Endothelial cell of umbilical vein (primary cell): ENCODE measurements at regions not wholly inside any gene's neighbourhood (a gene's known extent, or its start where the extent isn't known, plus 50 kb on each side); places are given as distances from the start of the nearest gene placed in this dataset.

Experiments
- BruUV-seq: library from RNA; stranded (reverse); fragments of 400-500 nt; replicated peaks from 2 replicates; lab custom pipeline; 2021; lab: Mats Ljungman, UMichigan
- CTCF ChIA-PET: fragments of 300-600, 350-600 bp; sonication (Branson Sonifier 250); formaldehyde crosslinking; loops from one replicate; lab custom pipeline; 2021; ENCODE audit warnings: antibody characterized with exemption, inconsistent platforms; lab: Charles Lee
- POLR2A ChIA-PET: fragments of 300-600, 350-600 bp; sonication (Branson Sonifier 250); formaldehyde crosslinking; loops from one replicate; lab custom pipeline; 2021; ENCODE audit warnings: antibody characterized with exemption, inconsistent platforms; lab: Charles Lee
- DNase-seq: peaks from one replicate; pipeline ENCODE4 v3.0.0-alpha.2; 2011; ENCODE audit warnings: low read depth, low spot score
- FAIRE-seq: peaks from 2 replicates; lab custom pipeline; 2011; peaks lifted over from hg19 to GRCh38; lab: Jason Lieb, UNC
- H2AFZ ChIP-seq: 2 replicates; pipeline ENCODE4 v1.6.0; 2012; ENCODE audit warnings: low read depth, low read length, control low read depth, inconsistent platforms
- H3K27ac ChIP-seq: 2 replicates; pipeline ENCODE4 v1.5.1; 2011; ENCODE audit warnings: low read depth, mild to moderate bottlenecking, control low read depth, low read length, moderate library complexity; ENCODE audit not compliant: insufficient read depth
- H3K27me3 ChIP-seq, 2 experiments: 2 replicates each; pipeline versions ENCODE4 v1.6.0 to v1.6.1; 2011; ENCODE audit warnings: low read length in 2 of 2, mixed read lengths in 1 of 2; ENCODE audit not compliant: control insufficient read depth in 2 of 2, insufficient read depth in 2 of 2
- H3K36me3 ChIP-seq, 2 experiments: 2 replicates in 1 of 2; 3 replicates in 1 of 2; pipeline ENCODE4 v1.5.1; 2011; ENCODE audit warnings: low read length in 2 of 2, mild to moderate bottlenecking in 1 of 2, moderate library complexity in 1 of 2; ENCODE audit not compliant: control insufficient read depth in 2 of 2, insufficient read depth in 2 of 2; ENCODE audit errors: extremely low read depth in 1 of 2
- H3K4me1 ChIP-seq: 3 replicates; pipeline ENCODE4 v1.5.1; 2011; ENCODE audit warnings: mild to moderate bottlenecking, low read length; ENCODE audit not compliant: control insufficient read depth, insufficient read depth; ENCODE audit errors: extremely low read depth
- H3K4me2 ChIP-seq: 2 replicates; pipeline ENCODE4 v1.6.1; 2011; ENCODE audit warnings: low read length, control low read depth, mixed read lengths; ENCODE audit not compliant: insufficient read depth
- H3K4me3 ChIP-seq, 3 experiments: fragments of 200-600 bp in 1 of 3; sonication (generic), shearing (Covaris generic) in 1 of 3; replicated peaks in 1 of 3; 2 replicates each; pipeline ENCODE4 v1.5.1; 2011 to 2016; ENCODE audit warnings: control low read depth in 3 of 3, low read length in 3 of 3, mild to moderate bottlenecking in 2 of 3, inconsistent platforms in 1 of 3, low read depth in 1 of 3, moderate library complexity in 1 of 3; ENCODE audit not compliant: insufficient read depth in 1 of 3
- H3K79me2 ChIP-seq: 2 replicates; pipeline ENCODE4 v1.6.0; 2012; ENCODE audit warnings: low read length, inconsistent platforms; ENCODE audit not compliant: control insufficient read depth, insufficient read depth
- H3K9ac ChIP-seq: replicated peaks from 2 replicates; pipeline ENCODE3; 2011; ENCODE audit warnings: low read length, control low read depth; ENCODE audit not compliant: insufficient read depth; ENCODE audit errors: extremely low read depth
- H3K9me1 ChIP-seq: replicated peaks from 3 replicates; pipeline ENCODE4 v1.6.0; 2011; ENCODE audit warnings: mild to moderate bottlenecking, low read length; ENCODE audit not compliant: control insufficient read depth, insufficient read depth; ENCODE audit errors: extremely low read depth
- H3K9me3 ChIP-seq: replicated peaks from 2 replicates; pipeline ENCODE4 v1.5.1; 2012; ENCODE audit warnings: low read length, inconsistent platforms; ENCODE audit not compliant: control insufficient read depth, insufficient read depth
- H4K20me1 ChIP-seq: replicated peaks from 2 replicates; pipeline ENCODE3; 2011; ENCODE audit warnings: mild to moderate bottlenecking, low read length; ENCODE audit not compliant: control insufficient read depth, insufficient read depth; ENCODE audit errors: extremely low read depth
- CTCF ChIP-seq, 2 donors: IDR thresholded peaks; 1 replicate in 1 of 2; 2 replicates in 1 of 2; pipeline ENCODE4 v1.5.1; 2011; ENCODE audit warnings: low read length in 2 of 2, mild to moderate bottlenecking in 2 of 2, moderate library complexity in 2 of 2, control low read depth in 1 of 2, inconsistent platforms in 1 of 2, low read depth in 1 of 2; ENCODE audit not compliant: insufficient read depth in 1 of 2; ENCODE audit errors: extremely low read depth in 1 of 2
- EZH2 ChIP-seq: IDR thresholded peaks from 2 replicates; pipeline ENCODE4 v1.6.1; 2012; ENCODE audit warnings: borderline replicate concordance, low read depth, mild to moderate bottlenecking, moderate library complexity, low read length, inconsistent platforms; ENCODE audit not compliant: severe bottlenecking
- FOS ChIP-seq: IDR thresholded peaks from 2 replicates; pipeline ENCODE4 v1.6.1; 2011; ENCODE audit warnings: mild to moderate bottlenecking, low read length, moderate library complexity, borderline replicate concordance; ENCODE audit not compliant: insufficient read depth
- GATA2 ChIP-seq: IDR thresholded peaks from 2 replicates; pipeline ENCODE4 v1.7.0; 2011; ENCODE audit warnings: low read depth, mild to moderate bottlenecking, moderate library complexity, mixed read lengths, low read length; ENCODE audit not compliant: insufficient read length, insufficient read depth
- JUN ChIP-seq: IDR thresholded peaks from 2 replicates; pipeline ENCODE4 v1.6.1; 2011; ENCODE audit warnings: borderline replicate concordance, low read depth; ENCODE audit not compliant: insufficient read length, insufficient read depth
- MAX ChIP-seq: IDR thresholded peaks from 2 replicates; pipeline ENCODE4 v1.6.1; 2011; ENCODE audit not compliant: insufficient read depth, insufficient read length
- MYC ChIP-seq: IDR thresholded peaks from one replicate; pipeline ENCODE4 v1.6.1; 2011; ENCODE audit warnings: mild to moderate bottlenecking, low read depth, low read length
- POLR2A ChIP-seq: IDR thresholded peaks from 2 replicates; pipeline ENCODE4 v1.6.1; 2012; ENCODE audit warnings: low read depth, mild to moderate bottlenecking, control low read depth, low read length
- POLR2AphosphoS5 ChIP-seq: IDR thresholded peaks from 2 replicates; pipeline ENCODE4 v1.6.1; 2012; ENCODE audit warnings: low read depth, mild to moderate bottlenecking, control low read depth, low read length, moderate library complexity; ENCODE audit not compliant: insufficient read depth
- dilution Hi-C: fragments of 300-500 bp; cut with MboI; formaldehyde crosslinking; loops from one replicate; pipeline ENCODE4 v1.15.0; 2019; ENCODE audit warnings: low sequenced_read_pairs; ENCODE audit not compliant: extremely low pct_ligation_motif_present
- intact Hi-C: fragments of 100-400 bp; cut with micrococcal nuclease; formaldehyde crosslinking; loops from one replicate; pipeline ENCODE4 v1.10.0; 2022

GRCh38 chr16:26993963-26994362 lies 72.8 kb upstream of the C16orf82 start:
- Histone ChIP-seq H3K9me3 (no peaks in the 10 kb centered on the region), H3K36me3 (no peaks in the 10 kb centered on the region), H3K27me3 (no peaks in the 10 kb centered on the region), H4K20me1 (no peaks in the 10 kb centered on the region), H3K9ac (no peak overlapping the region), H3K4me3 (no peak overlapping the region), H3K79me2 (no peaks in the 10 kb centered on the region), H3K27ac (no peak overlapping the region), H3K4me2 (no peak overlapping the region), H2AFZ (no peak overlapping the region), H3K9me1 (no peaks in the 10 kb centered on the region), H3K4me1 (no peaks in the 10 kb centered on the region)
- dilution Hi-C loops, result no loop called here
- no TSS peak for BruUV-seq
- intact Hi-C loops, result no loop called here
- ChIA-PET POLR2A (no interaction called here), CTCF (no interaction called here)
- DNase-seq, result no peak
- no peak for FAIRE-seq
- TF ChIP-seq MYC (no peak), JUN (no peak), POLR2AphosphoS5 (no peak), GATA2 (no peak), MAX (no peak), POLR2A (no peak), EZH2 (no peak), CTCF (IDR thresholded peaks at IDR 0.05; ENCODE audit: extremely low read depth in 1 of 2, insufficient read depth in 1 of 2, low read depth in 1 of 2, low read length in 2 of 2) (no peak), FOS (no peak)
